ENCODE measurements at regions not wholly inside any gene's neighbourhood (a gene's known extent, or its start where the extent isn't known, plus 50 kb on each side); places are given as distances from the start of the nearest gene placed in this dataset.
A peak's percentile ranks its signal among the peaks of the same experiment; 100 is the strongest.

- TF ChIP-seq DDX20 (tag; IDR thresholded peaks at IDR 0.05; ENCODE audit: low read depth), result no peak
- TF ChIP-seq GTF2F1 (IDR thresholded peaks at IDR 0.05; ENCODE audit: low read depth, low read length), result no peak
- no peak for TF ChIP-seq SLC30A9 (CRISPR knock-in tag; IDR thresholded peaks at IDR 0.05)
Observed at GRCh38 chr18:75760208-75760607, 332.7 kb upstream of the SMIM21 start (continued).

GRCh38 chr18:75757951-75758350, 330.4 kb upstream of the SMIM21 start:
- Histone ChIP-seq H3K36me3 (ENCODE audit: control insufficient read depth, insufficient read depth, low read length) (no peaks in the 10 kb centered on the region), H3K27me3 (ENCODE audit: control insufficient read depth in 2 of 2, insufficient read depth in 2 of 2, low read length in 2 of 2) (no peaks in the 10 kb centered on the region), H4K20me1 (replicated peaks; ENCODE audit: control insufficient read depth, insufficient read depth, low read length) (no peaks in the 10 kb centered on the region), H2AFZ (ENCODE audit: low read depth, low read length) (no peak overlapping the region), H3K9me1 (ENCODE audit: control insufficient read depth, insufficient read depth, low read length) (no peaks in the 10 kb centered on the region), H3K79me2 (ENCODE audit: control insufficient read depth, insufficient read depth, low read length) (no peaks in the 10 kb centered on the region), H3K4me1 (replicated peaks in 1 of 2; ENCODE audit: control insufficient read depth in 2 of 2, insufficient read depth in 2 of 2, low read length in 2 of 2) (no peaks in the 10 kb centered on the region), H3K4me3 (no peak overlapping the region), H3K4me2 (ENCODE audit: insufficient read depth, low read length) (no peak overlapping the region), H3K27ac (ENCODE audit: extremely low read depth, low read depth, low read length) (no peak overlapping the region), H3K9ac (ENCODE audit: insufficient read depth in 1 of 2, low read depth in 2 of 2, low read length in 2 of 2) (no peak overlapping the region), H3K9me3 (replicated peaks; ENCODE audit: control insufficient read depth, insufficient read depth, low read depth, low read length) (no peaks in the 10 kb centered on the region)
- in situ Hi-C loops (cut with MboI), result no loop called here
- POLR2A ChIA-PET, result no interaction called here
- WGBS (ENCODE audit: insufficient coverage, low coverage, missing lambda C conversion rate), result 6% methylated on average over 6 of the region's 7 CpGs
- no peak for FAIRE-seq
- no peak for ATAC-seq
- DNase-seq (ENCODE audit: extremely low read depth in 1 of 4, low spot score in 3 of 4), result peak in 1 of 4 experiments; percentile 1
- intact Hi-C loops (cut with micrococcal nuclease), result no loop called here
- CTCF ChIA-PET (ENCODE audit: low intra/inter-chr PET ratio), result no interaction called here
- no TSS peak for BruUV-seq (replicated peaks)
- no peak for TF ChIP-seq DIDO1 (tag; IDR thresholded peaks at IDR 0.05; ENCODE audit: low read depth)
- TF ChIP-seq, protein P1, sequence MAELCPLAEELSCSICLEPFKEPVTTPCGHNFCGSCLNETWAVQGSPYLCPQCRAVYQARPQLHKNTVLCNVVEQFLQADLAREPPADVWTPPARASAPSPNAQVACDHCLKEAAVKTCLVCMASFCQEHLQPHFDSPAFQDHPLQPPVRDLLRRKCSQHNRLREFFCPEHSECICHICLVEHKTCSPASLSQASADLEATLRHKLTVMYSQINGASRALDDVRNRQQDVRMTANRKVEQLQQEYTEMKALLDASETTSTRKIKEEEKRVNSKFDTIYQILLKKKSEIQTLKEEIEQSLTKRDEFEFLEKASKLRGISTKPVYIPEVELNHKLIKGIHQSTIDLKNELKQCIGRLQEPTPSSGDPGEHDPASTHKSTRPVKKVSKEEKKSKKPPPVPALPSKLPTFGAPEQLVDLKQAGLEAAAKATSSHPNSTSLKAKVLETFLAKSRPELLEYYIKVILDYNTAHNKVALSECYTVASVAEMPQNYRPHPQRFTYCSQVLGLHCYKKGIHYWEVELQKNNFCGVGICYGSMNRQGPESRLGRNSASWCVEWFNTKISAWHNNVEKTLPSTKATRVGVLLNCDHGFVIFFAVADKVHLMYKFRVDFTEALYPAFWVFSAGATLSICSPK (IDR thresholded peaks at IDR 0.05; ENCODE audit: borderline replicate concordance), result no peak
- TF ChIP-seq TEAD2 (tag; IDR thresholded peaks at IDR 0.05), result no peak
- TF ChIP-seq ZBTB2 (IDR thresholded peaks at IDR 0.05), result no peak
- no peak for TF ChIP-seq ZNF766 (CRISPR knock-in tag; conservative IDR thresholded peaks at IDR 0.05)
- no peak for TF ChIP-seq ZFP91 (CRISPR knock-in tag; IDR thresholded peaks at IDR 0.05)
- TF ChIP-seq CBX1 (IDR thresholded peaks at IDR 0.05; ENCODE audit: low read depth), result no peak
- TF ChIP-seq, protein P2, sequence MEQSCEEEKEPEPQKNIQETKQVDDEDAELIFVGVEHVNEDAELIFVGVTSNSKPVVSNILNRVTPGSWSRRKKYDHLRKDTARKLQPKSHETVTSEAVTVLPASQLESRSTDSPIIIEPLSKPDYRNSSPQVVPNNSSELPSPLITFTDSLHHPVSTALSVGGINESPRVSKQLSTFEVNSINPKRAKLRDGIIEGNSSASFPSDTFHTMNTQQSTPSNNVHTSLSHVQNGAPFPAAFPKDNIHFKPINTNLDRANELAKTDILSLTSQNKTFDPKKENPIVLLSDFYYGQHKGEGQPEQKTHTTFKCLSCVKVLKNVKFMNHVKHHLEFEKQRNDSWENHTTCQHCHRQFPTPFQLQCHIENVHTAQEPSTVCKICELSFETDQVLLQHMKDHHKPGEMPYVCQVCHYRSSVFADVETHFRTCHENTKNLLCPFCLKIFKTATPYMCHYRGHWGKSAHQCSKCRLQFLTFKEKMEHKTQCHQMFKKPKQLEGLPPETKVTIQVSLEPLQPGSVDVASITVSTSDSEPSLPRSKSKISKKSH (CRISPR knock-in tag; IDR thresholded peaks at IDR 0.05), result no peak
- no peak for TF ChIP-seq PYGO2 (tag; IDR thresholded peaks at IDR 0.05)
- no peak for TF ChIP-seq ZNF224 (CRISPR knock-in tag; IDR thresholded peaks at IDR 0.05)
- no peak for TF ChIP-seq FOXA1 (IDR thresholded peaks at IDR 0.05; ENCODE audit: borderline replicate concordance)

Measured in K562 (cell line).